Neural cell (in vitro differentiated cells): ENCODE measurements at regions not wholly inside any gene's neighbourhood (a gene's known extent, or its start where the extent isn't known, plus 50 kb on each side); places are given as distances from the start of the nearest gene placed in this dataset.

ENCODE experiments used
- H2AFZ ChIP-seq: fragments of 200-600, 300-800 bp; sonication (generic), shearing (Covaris generic); 2 replicates; pipeline ENCODE4 v1.6.0; 2014; ENCODE audit warnings: low read depth, mild to moderate bottlenecking, antibody characterized with exemption, low read length, moderate library complexity
- H3F3A ChIP-seq: fragments of 200-600 bp; shearing (Covaris generic); 2 replicates; pipeline ENCODE4 v1.6.1; 2016; ENCODE audit warnings: mild to moderate bottlenecking, moderate library complexity, mixed read lengths, antibody characterized with exemption, low read length; ENCODE audit not compliant: insufficient read depth, poor library complexity, severe bottlenecking
- H3K27ac ChIP-seq: fragments of 200-600, 300-800 bp; sonication (generic), shearing (Covaris generic); 2 replicates; pipeline ENCODE4 v1.5.1; 2014; ENCODE audit warnings: mild to moderate bottlenecking, low read length, moderate library complexity
- H3K27me3 ChIP-seq: fragments of 300-800, 200-600 bp; sonication (generic), shearing (Covaris generic); 2 replicates; pipeline ENCODE4 v1.6.0; 2014; ENCODE audit warnings: mild to moderate bottlenecking, low read depth, low read length, moderate library complexity; ENCODE audit not compliant: insufficient read depth
- H3K36me3 ChIP-seq: fragments of 300-800, 200-600 bp; sonication (generic), shearing (Covaris generic); 2 replicates; pipeline ENCODE4 v1.5.1; 2014; ENCODE audit warnings: mild to moderate bottlenecking, antibody characterized with exemption, low read length, moderate library complexity; ENCODE audit not compliant: insufficient read depth
- H3K4me2 ChIP-seq: fragments of 300-800, 200-600 bp; sonication (generic), shearing (Covaris generic); 2 replicates; pipeline ENCODE4 v1.6.0; 2014; ENCODE audit warnings: mild to moderate bottlenecking, low read length
- H3K4me3 ChIP-seq: fragments of 300-800, 200-600 bp; sonication (generic), shearing (Covaris generic); 2 replicates; pipeline ENCODE4 v1.5.1; 2014; ENCODE audit warnings: mild to moderate bottlenecking, low read length, moderate library complexity
- H3K79me2 ChIP-seq: fragments of 200-600 bp; shearing (Covaris generic); replicated peaks from 2 replicates; pipeline ENCODE4 v1.6.0; 2014; ENCODE audit warnings: mild to moderate bottlenecking, low read length, moderate library complexity; ENCODE audit not compliant: insufficient read depth
- H3K9ac ChIP-seq: fragments of 300-800, 200-600 bp; sonication (generic), shearing (Covaris generic); 2 replicates; pipeline ENCODE4 v1.6.1; 2016; ENCODE audit warnings: mild to moderate bottlenecking, low read length, mixed read lengths
- H3K9me2 ChIP-seq: fragments of 200-600 bp; shearing (Covaris generic); 2 replicates; pipeline ENCODE4 v1.6.1; 2016; ENCODE audit warnings: mild to moderate bottlenecking, low read length, mixed read lengths; ENCODE audit not compliant: insufficient read depth
- H3K9me3 ChIP-seq: fragments of 200-600, 300-800 bp; sonication (generic), shearing (Covaris generic); 2 replicates; pipeline ENCODE4 v1.6.1; 2016; ENCODE audit warnings: mild to moderate bottlenecking, mixed run types, low read length, moderate library complexity, mixed read lengths
- H4K20me1 ChIP-seq: fragments of 200-600 bp; shearing (Covaris generic); 2 replicates; pipeline ENCODE4 v1.6.1; 2016; ENCODE audit warnings: mild to moderate bottlenecking, mixed run types; ENCODE audit not compliant: insufficient read depth
- CTCF ChIP-seq: fragments of 450-650 bp; IDR thresholded peaks from 2 replicates; pipeline ENCODE4 v1.5.1; 2014; ENCODE audit warnings: antibody characterized with exemption, mild to moderate bottlenecking, moderate library complexity; ENCODE audit not compliant: poor library complexity, severe bottlenecking
- EP300 ChIP-seq: fragments of 450-650 bp; conservative IDR thresholded peaks from 2 replicates; pipeline ENCODE4 v1.6.1; 2014; ENCODE audit warnings: antibody characterized with exemption, mild to moderate bottlenecking, moderate library complexity; ENCODE audit not compliant: poor library complexity, severe bottlenecking
- EZH2 ChIP-seq: fragments of 200-600, 300-800 bp; shearing (Covaris generic), sonication (generic); IDR thresholded peaks from 2 replicates; pipeline ENCODE4 v1.6.1; 2014; ENCODE audit warnings: antibody characterized with exemption, low read length, borderline replicate concordance, mild to moderate bottlenecking; ENCODE audit not compliant: insufficient read depth, poor library complexity, severe bottlenecking
- MXI1 ChIP-seq: fragments of 450-650 bp; conservative IDR thresholded peaks from 2 replicates; pipeline ENCODE4 v1.6.1; 2014; ENCODE audit warnings: antibody characterized with exemption, mild to moderate bottlenecking; ENCODE audit not compliant: poor library complexity, severe bottlenecking
- POLR2AphosphoS5 ChIP-seq: IDR thresholded peaks from 2 replicates; pipeline ENCODE4 v1.6.1; 2012
- RAD21 ChIP-seq: fragments of 450-650 bp; conservative IDR thresholded peaks from 2 replicates; pipeline ENCODE4 v1.6.1; 2014; ENCODE audit warnings: antibody characterized with exemption, mild to moderate bottlenecking, moderate library complexity
- SMC3 ChIP-seq: fragments of 450-650 bp; conservative IDR thresholded peaks from 2 replicates; pipeline ENCODE4 v1.6.1; 2014; ENCODE audit warnings: antibody characterized with exemption, mild to moderate bottlenecking, moderate library complexity; ENCODE audit not compliant: poor library complexity
- TAF1 ChIP-seq: IDR thresholded peaks from 2 replicates; pipeline ENCODE4 v1.6.1; 2012; ENCODE audit warnings: low read depth
- TF ChIP-seq, protein P1 (sequence below): IDR thresholded peaks from 2 replicates; pipeline ENCODE4 v1.6.1; 2012; ENCODE audit warnings: borderline replicate concordance

GRCh38 chr21:19048098-19048672, 644.6 kb upstream of the TMPRSS15 start:
- no peaks in the 10 kb centered on the region for H3K79me2 ChIP-seq
- no peak overlapping the region for H2AFZ ChIP-seq
- no peaks in the 10 kb centered on the region for H3K27me3 ChIP-seq
- no peaks in the 10 kb centered on the region for H3K9me2 ChIP-seq
- H3K9ac ChIP-seq, result no peak overlapping the region
- H3K4me2 ChIP-seq, result no peak overlapping the region
- H3K4me3 ChIP-seq, result no peak overlapping the region
- no peaks in the 10 kb centered on the region for H4K20me1 ChIP-seq
- no peaks in the 10 kb centered on the region for H3K36me3 ChIP-seq
- H3F3A ChIP-seq, result no peaks in the 10 kb centered on the region
- H3K27ac ChIP-seq, result no peak overlapping the region
- no peak for TF ChIP-seq MXI1
- TF ChIP-seq RAD21, result no peak
- TF ChIP-seq, protein P1, sequence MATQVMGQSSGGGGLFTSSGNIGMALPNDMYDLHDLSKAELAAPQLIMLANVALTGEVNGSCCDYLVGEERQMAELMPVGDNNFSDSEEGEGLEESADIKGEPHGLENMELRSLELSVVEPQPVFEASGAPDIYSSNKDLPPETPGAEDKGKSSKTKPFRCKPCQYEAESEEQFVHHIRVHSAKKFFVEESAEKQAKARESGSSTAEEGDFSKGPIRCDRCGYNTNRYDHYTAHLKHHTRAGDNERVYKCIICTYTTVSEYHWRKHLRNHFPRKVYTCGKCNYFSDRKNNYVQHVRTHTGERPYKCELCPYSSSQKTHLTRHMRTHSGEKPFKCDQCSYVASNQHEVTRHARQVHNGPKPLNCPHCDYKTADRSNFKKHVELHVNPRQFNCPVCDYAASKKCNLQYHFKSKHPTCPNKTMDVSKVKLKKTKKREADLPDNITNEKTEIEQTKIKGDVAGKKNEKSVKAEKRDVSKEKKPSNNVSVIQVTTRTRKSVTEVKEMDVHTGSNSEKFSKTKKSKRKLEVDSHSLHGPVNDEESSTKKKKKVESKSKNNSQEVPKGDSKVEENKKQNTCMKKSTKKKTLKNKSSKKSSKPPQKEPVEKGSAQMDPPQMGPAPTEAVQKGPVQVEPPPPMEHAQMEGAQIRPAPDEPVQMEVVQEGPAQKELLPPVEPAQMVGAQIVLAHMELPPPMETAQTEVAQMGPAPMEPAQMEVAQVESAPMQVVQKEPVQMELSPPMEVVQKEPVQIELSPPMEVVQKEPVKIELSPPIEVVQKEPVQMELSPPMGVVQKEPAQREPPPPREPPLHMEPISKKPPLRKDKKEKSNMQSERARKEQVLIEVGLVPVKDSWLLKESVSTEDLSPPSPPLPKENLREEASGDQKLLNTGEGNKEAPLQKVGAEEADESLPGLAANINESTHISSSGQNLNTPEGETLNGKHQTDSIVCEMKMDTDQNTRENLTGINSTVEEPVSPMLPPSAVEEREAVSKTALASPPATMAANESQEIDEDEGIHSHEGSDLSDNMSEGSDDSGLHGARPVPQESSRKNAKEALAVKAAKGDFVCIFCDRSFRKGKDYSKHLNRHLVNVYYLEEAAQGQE, result no peak
- no peak for TF ChIP-seq SMC3
- TF ChIP-seq CTCF, result no peak
- TF ChIP-seq EP300, result no peak
- TF ChIP-seq EZH2, result no peak
- no peak for TF ChIP-seq POLR2AphosphoS5
- H3K9me3 ChIP-seq, result peaks cover 3% of the 10 kb centered on the region

GRCh38 chr21:19049567-19049966, 646.0 kb upstream of the TMPRSS15 start:
- Histone ChIP-seq H3K79me2 (no peaks in the 10 kb centered on the region), H3K9me3 (peaks cover 3% of the 10 kb centered on the region), H2AFZ (no peak overlapping the region), H3K9me2 (no peaks in the 10 kb centered on the region), H3K4me2 (no peak overlapping the region), H3F3A (no peaks in the 10 kb centered on the region), H4K20me1 (no peaks in the 10 kb centered on the region), H3K27me3 (no peaks in the 10 kb centered on the region), H3K36me3 (no peaks in the 10 kb centered on the region), H3K27ac (no peak overlapping the region), H3K9ac (no peak overlapping the region), H3K4me3 (no peak overlapping the region)
- TF ChIP-seq RAD21 (no peak), TAF1 (no peak), SMC3 (no peak), EZH2 (no peak), EP300 (no peak), CTCF (no peak), POLR2AphosphoS5 (no peak), MXI1 (no peak)
- TF ChIP-seq, protein P1, result no peak
